HG03103 (cell line): ENCODE measurements at regions not wholly inside any gene's neighbourhood (a gene's known extent, or its start where the extent isn't known, plus 50 kb on each side); places are given as distances from the start of the nearest gene placed in this dataset.
"Not testable (repeated sequence)": the region's sequence is repeated elsewhere in the genome, so short reads cannot be mapped to it uniquely, and the experiment has no call there.

Experiments
- ATAC-seq: cut with Tn5 transposase; IDR thresholded peaks from one replicate; pipeline ENCODE4 v1.9.1; 2021; ENCODE audit warnings: low read depth; ENCODE audit not compliant: unreplicated experiment

GRCh38 chr6:137401088-137401487, 93.1 kb downstream of the OLIG3 start:
- ATAC-seq: no peak

GRCh38 chr6:137399881-137400443, 94.2 kb downstream of the OLIG3 start:
- ATAC-seq: no peak

- ATAC-seq: no peak
Observed at GRCh38 chr6:137395316-137395715, 98.9 kb downstream of the OLIG3 start.

- ATAC-seq: no peak
Observed at GRCh38 chr6:137391061-137391814, 103.0 kb downstream of the OLIG3 start.

- ATAC-seq: no peak
Observed at GRCh38 chr6:137390334-137390733, 103.9 kb downstream of the OLIG3 start.

GRCh38 chr6:137389150-137389704, 105.0 kb downstream of the OLIG3 start:
- ATAC-seq: no peak

- ATAC-seq: no peak
Observed at GRCh38 chr6:137387096-137387764, 107.0 kb downstream of the OLIG3 start.

- not testable (repeated sequence) for ATAC-seq
Observed at GRCh38 chr6:137383287-137383686, 110.9 kb downstream of the OLIG3 start.

GRCh38 chr6:137378090-137378369, 116.2 kb downstream of the OLIG3 start:
- no peak for ATAC-seq

- ATAC-seq: no peak
Observed at GRCh38 chr6:137373296-137373695, 120.9 kb downstream of the OLIG3 start.

- ATAC-seq: no peak
Observed at GRCh38 chr6:137372532-137372931, 121.7 kb downstream of the OLIG3 start.

GRCh38 chr6:137371634-137372016, 122.6 kb downstream of the OLIG3 start:
- ATAC-seq: no peak

GRCh38 chr6:137370871-137371633, 123.1 kb downstream of the OLIG3 start:
- peak; percentile 91 for ATAC-seq

GRCh38 chr6:137369136-137369535, 125.1 kb downstream of the OLIG3 start:
- no peak for ATAC-seq

- no peak for ATAC-seq
Observed at GRCh38 chr6:137365707-137366437, 128.3 kb downstream of the OLIG3 start.

GRCh38 chr6:137363805-137364138, 130.4 kb downstream of the OLIG3 start:
- ATAC-seq: no peak

GRCh38 chr6:137362878-137363804, 131.1 kb downstream of the OLIG3 start:
- ATAC-seq: no peak

GRCh38 chr6:137361701-137362100, 132.5 kb downstream of the OLIG3 start:
- ATAC-seq: no peak

- ATAC-seq: no peak
Observed at GRCh38 chr6:137358273-137358672, 135.9 kb downstream of the OLIG3 start.

GRCh38 chr6:137357948-137358266, 136.3 kb downstream of the OLIG3 start:
- ATAC-seq: no peak
